SIG-M5 treated with dmso at 0.1 percent for 504 hours (cell line): ENCODE measurements at regions not wholly inside any gene's neighbourhood (a gene's known extent, or its start where the extent isn't known, plus 50 kb on each side); places are given as distances from the start of the nearest gene placed in this dataset.

Experiments
- DNase-seq: peaks from one replicate; lab custom pipeline; 2025; ENCODE audit not compliant: unreplicated experiment; lab: John Stamatoyannopoulos, UW

- no peak for DNase-seq
Observed at GRCh38 chr11:70906101-70906500, 346.3 kb downstream of the SHANK2 start.

GRCh38 chr11:70908223-70908622 lies 344.2 kb downstream of the SHANK2 start:
- DNase-seq: no peak

DNA sequence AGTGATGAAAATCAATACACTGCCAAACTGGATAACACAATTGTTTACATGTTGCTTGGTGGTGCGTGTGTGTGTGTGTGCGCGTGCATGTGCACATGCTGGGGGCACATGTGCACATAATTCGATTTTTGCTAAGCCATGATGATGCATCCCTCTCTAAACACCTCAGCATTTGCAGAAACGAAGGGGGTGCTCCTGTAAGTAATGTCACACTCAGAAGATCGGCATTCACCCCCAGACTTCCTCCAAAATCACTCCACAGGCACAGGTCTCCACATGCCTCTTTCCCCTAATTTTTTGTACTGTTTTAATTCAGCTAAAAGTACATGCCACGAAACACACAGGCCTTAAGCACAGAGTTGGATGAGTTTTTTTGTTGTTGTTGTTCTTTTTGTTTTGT lies 341.5 kb downstream of the SHANK2 start:
- DNase-seq: no peak

GRCh38 chr11:70912226-70912840 lies 340.0 kb downstream of the SHANK2 start:
- DNase-seq: no peak

DNA sequence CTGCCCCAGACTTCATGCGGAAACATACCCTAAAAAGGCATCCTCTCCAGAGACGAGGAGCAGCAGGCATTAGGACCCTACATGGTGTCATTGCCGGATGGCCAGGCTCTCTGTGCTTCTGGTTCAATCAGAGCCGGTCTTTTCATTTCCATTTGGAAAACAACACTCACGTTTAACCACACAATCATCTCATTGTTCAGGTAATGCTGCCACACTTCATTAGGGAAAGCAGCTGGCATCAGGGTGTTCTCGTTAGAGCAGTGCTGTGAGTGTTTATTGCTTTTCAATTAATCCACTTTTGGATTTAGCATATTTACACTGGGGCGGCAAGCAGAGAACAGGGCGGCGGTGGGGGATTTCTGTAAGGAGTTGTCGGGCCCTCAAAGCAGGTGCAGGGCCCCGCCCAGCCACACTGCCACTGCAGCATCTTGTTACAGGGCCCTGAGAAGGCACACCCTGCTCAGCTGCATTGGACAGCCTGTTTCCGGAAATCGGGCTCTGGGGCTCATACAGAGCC lies 338.6 kb downstream of the SHANK2 start:
- no peak for DNase-seq

DNA sequence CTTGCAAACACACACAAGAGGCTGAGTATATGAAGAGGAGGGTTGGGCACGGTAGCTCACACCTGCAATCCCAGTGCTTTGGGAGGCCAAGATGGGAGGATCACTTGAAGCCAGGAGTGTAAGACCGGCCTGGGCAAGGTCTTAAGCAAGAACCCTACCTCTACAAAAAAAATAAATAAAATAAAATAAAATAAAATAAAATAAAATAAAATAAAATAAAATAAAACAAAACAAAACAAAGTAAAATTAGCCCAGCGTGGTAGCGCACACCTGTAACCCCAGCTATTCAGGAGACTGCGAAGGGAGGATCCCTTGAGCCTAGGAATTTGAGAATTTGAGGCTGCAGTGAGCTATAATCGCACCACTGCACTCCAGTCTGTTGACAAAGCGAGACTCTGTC lies 337.9 kb downstream of the SHANK2 start:
- DNase-seq: no peak

DNA sequence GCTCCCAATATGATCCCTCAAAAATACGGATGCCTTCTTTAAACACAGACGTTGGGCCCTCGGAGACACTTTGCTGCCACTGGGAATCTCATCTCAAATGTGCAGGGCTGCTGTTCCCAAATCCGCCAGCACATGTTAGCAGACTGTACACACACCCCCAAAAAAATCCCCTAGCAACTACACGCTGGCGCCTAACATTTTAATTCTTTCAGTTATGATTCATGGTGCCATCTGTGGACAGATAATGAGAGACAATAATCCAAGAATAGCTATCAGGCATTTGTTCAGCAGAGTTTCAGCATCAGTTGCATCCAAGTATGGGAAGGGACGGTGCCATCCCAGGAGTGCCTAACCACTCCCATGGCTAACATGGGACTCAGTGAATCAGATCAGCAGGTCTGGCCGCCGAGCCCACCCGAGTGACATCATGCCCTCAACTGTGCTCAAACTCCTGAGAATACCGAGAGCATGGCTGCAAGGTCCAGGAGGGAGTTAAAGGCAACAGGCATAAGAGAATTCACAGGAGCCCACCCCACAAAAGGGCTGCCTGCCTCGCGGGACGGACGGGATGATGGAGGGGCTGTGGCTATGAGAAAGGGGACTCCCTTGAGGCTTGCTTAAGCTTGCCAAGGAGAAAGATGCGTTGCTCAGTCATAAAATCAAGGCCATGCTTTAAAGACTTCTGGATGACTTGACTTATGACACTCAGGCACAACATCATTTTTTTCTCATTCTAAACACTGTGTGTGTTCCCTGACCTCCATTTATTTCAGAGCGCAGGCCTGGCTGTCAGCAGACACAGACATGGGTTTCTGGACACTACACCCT lies 337.0 kb downstream of the SHANK2 start:
- DNase-seq: no peak

- DNase-seq: no peak
Observed at GRCh38 chr11:70916351-70916750, 336.0 kb downstream of the SHANK2 start.

DNA sequence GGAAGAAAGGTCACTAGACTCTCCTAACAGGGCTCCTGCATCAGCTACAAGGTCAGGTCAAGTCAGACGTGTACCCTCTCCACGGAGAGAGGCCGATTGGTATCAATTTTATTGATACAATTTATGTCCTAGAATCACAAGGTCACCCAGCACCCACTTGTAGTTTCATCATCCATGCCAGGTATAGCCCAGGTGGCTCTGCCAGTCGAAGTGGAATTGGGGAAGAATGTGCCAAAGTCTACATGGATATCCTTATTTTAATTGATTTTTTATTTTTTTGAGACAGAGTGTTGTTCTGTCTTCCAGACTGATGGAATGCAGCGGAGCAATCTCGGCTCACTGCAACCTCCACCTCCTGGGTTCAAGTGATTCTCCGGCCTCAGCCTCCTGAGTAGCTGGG lies 334.1 kb downstream of the SHANK2 start:
- DNase-seq: no peak

GRCh38 chr11:70921804-70922203 lies 330.6 kb downstream of the SHANK2 start:
- no peak for DNase-seq

DNA sequence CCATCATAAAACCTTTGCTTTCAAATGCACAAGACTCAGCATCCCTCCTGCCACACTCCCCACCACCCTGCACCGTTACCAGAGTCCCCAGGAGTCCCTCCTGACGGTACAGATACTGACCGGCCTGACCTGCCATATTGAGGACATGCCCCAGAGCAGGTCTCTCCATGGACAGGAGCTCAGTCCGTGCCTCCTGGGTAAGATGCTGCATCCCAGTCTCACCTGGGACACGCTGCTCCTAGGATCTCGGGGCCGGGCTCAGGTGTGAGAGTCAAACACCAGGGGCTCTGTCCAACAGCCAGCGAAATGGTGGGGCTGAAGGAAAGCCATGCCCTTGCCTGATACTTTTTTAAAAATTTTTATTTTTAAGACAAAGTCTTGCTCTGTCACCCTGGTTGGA lies 328.3 kb downstream of the SHANK2 start:
- DNase-seq: no peak

DNA sequence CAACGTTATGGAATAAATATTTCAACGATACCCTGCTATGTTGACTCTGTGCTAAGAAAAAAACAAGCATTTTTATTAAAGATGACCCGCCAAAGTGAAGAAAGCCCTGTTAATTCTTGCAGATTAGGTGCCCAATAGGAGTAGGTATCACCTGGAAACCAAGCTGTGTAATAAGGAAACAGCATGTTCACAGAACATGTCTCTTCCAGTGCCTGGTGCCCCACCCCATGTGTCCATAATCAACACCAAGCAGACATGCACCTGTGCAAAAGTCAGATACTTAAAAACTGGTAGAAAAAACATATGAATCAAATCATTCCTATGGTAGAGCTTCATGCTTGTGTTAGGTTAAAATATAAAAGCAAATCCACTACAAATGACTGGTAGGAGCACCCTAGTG lies 327.1 kb downstream of the SHANK2 start:
- DNase-seq: no peak

DNA sequence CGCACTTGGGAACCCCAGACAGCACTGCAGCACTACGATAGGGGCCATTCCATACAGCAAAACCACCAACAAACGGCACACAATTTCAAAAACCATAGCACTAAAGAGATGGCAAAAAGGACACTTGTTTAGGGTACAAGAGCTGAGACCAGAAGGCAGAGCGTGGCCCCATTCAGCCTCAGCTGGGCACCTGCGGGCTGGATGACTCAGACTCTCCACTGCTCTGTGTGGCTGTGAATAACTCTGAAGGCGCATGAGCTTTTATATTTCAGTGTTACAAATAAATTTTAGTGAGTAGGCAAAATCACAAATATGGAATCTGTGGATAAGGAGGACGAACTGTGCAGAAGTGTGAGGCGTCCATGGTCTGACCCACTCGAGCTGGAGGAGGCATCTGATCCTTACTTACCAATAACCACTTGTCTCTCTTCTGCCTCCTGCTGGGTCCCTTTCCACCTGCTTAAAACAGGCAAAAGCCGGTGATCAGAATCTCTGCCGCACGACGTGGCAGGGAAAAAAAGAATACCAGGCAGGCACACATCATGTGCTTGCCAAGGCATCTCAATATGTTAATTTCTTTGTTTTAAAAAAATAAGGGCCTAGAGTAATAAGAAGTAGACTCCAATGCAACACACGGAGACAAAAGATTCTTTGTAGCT lies 325.7 kb downstream of the SHANK2 start:
- DNase-seq: no peak

- DNase-seq: no peak
Observed at GRCh38 chr11:70928854-70929598, 323.4 kb downstream of the SHANK2 start.

GRCh38 chr11:70930215-70930614 lies 322.2 kb downstream of the SHANK2 start:
- DNase-seq: no peak

- no peak for DNase-seq
Observed at GRCh38 chr11:70931430-70931829, 320.9 kb downstream of the SHANK2 start.

DNA sequence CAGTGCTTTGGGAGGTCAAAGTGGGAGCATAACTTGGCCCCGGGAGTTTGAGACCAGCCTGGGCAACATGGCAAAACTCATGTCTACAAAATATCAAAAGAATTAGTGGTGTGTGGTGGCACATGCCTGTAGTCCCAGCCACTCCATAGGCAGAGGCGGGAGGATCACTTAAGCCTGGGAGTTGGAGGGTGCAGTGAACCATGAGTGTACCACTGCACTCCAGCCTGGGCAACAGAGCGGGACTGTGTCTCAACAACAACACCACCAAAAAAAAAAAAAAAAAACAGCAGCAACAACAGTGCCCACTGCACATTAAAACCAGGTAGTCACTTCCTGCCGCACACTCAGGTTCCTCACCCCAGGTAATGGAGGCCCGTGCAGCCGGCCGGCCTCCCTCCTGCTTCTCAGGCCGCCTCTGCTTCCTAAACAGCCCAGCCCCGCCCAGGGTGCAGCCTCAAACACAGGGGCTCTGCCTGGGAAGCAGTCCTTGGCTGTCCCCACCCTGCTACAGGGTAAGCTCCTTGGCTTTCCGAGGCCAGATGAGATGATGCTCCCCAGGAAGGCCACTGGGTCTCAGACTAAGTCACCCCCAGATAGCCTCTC lies 318.3 kb downstream of the SHANK2 start:
- DNase-seq: no peak

DNA sequence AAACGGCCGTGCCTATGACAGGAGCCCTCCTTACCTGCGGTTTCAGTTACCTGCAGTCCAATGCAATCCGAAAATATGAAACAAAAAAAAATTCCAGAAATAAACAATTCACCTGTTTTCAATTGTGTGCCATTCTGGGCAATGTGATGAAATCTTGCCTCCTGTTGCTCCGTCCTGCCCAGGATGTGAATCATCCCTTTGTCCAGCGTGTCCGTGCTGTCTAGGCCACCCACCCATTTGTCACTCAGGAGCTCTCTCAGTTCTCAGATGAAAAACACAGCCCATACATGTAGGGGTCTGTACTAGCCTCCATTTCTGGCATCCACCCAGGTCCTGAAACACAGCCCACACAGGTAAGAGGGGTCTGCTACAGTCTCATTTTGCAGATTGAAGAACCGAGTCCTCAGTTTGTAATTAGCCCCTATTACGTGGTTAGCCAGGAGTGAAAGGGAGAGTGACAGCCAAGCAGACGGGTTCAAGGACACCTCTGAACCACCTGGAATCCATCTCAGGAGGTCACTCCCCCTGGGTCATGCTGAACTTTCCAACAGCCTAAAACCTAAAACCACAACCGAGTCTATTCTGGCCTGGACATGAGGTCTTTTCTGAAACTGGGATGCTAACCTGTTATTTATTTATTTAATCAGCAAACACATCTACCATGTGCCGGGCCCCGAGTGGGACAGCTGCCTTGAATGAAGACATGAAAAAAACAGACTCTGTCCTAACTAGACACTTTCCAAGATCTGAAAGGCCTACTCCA lies 317.2 kb downstream of the SHANK2 start:
- DNase-seq: no peak

- no peak for DNase-seq
Observed at GRCh38 chr11:70942593-70942992, 309.8 kb downstream of the SHANK2 start.

DNA sequence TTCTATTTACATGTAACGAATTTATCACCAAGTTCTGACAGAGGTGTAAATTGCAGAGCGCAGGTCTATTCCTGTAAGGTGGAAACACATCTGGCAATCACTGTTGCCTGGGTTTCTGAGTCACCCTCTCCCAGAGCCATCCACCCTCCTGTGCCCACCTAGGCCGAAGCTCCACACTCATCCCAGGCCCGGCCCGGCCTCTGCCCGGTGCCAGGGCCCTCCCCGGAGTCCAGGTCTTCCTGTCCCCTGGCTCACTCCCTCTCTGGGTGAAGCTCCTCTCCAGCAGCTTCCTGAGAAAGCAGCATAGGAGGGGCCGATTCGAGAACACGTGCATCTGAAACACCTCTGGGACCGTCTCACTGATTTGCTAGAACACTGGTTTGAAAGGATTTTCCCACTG lies 308.2 kb downstream of the SHANK2 start:
- DNase-seq: no peak
